ENCODE measurements at regions not wholly inside any gene's neighbourhood (a gene's known extent, or its start where the extent isn't known, plus 50 kb on each side); places are given as distances from the start of the nearest gene placed in this dataset.

DNA sequence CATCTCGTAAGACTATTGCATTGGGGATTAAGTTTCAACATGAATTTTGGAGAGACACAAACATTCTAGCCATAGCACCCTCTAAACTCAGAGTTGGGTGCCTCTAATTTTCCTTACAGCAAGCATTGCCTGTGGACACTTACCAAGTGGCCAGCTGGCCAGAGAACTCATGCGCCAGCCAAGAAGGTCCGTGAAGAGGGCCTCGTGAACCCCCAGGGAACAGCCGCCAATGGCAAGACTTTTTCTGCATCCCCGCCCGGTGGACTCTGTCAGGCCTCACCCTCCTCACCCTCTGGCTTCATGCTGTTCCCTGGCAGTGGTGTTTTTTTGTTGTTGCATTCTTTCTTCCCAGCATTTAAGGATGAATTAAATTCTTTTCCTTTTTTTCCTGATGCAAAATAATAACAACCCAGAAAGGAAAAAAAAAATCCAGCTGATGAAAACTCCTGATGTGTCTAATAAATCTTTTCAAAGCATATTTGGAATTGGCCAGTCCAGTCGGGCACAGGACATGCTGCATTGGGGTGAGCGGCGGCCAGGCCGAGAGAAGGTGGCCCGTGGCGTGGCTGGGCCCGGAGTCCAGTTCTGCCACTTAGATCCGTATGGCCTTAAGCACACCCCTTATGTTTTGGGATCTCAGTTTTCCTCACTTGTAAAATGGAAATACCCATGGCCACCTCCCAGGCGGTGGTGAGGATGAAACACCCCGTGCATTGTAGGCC is 191.9 kb upstream of the DIO3 start:
- no peaks in the 10 kb centered on the region for H3K36me3 Mint-ChIP-seq (ENCODE audit: low read depth, unreplicated experiment)
- Histone ChIP-seq H4K20me1 (ENCODE audit: insufficient read depth, low read length) (no peaks in the 10 kb centered on the region), H3K4me1 (ENCODE audit: insufficient read depth, low read length) (no peaks in the 10 kb centered on the region), H3K27ac (ENCODE audit: low read depth, low read length) (no peak overlapping the region), H3K9me3 (ENCODE audit: insufficient read depth, low read depth, low read length) (no peaks in the 10 kb centered on the region), H3K4me3 (ENCODE audit: insufficient read depth, low read depth, low read length) (no peak overlapping the region), H3K4me2 (ENCODE audit: low read length) (no peak overlapping the region), H3K27me3 (ENCODE audit: insufficient read depth, low read length) (no peaks in the 10 kb centered on the region), H3K9ac (ENCODE audit: low read length) (no peak overlapping the region), H3K36me3 (ENCODE audit: insufficient read depth, low read length) (no peaks in the 10 kb centered on the region), H3K79me2 (ENCODE audit: insufficient read depth, low read length) (no peaks in the 10 kb centered on the region), H2AFZ (ENCODE audit: low read depth, low read length) (no peak overlapping the region)
- peaks cover 3% of the 10 kb centered on the region for H3K9me3 Mint-ChIP-seq (ENCODE audit: unreplicated experiment)
- DNase-seq (ENCODE audit: low read depth) (no peak), FAIRE-seq (no peak)
- no peaks in the 10 kb centered on the region for H3K4me1 Mint-ChIP-seq (ENCODE audit: low read depth, unreplicated experiment)
- H3K27me3 Mint-ChIP-seq (ENCODE audit: low read depth, unreplicated experiment), result peaks cover 36% of the 10 kb centered on the region
- no peak overlapping the region for H3K4me3 Mint-ChIP-seq (ENCODE audit: unreplicated experiment)
- TF ChIP-seq EZH2 (IDR thresholded peaks at IDR 0.05; ENCODE audit: insufficient read depth, low read length), result no peak
- TF ChIP-seq CTCF (IDR thresholded peaks at IDR 0.05; ENCODE audit: insufficient read depth, low read depth, low read length), result no peak
- H3K27ac Mint-ChIP-seq (ENCODE audit: unreplicated experiment), result no peak overlapping the region

DNA sequence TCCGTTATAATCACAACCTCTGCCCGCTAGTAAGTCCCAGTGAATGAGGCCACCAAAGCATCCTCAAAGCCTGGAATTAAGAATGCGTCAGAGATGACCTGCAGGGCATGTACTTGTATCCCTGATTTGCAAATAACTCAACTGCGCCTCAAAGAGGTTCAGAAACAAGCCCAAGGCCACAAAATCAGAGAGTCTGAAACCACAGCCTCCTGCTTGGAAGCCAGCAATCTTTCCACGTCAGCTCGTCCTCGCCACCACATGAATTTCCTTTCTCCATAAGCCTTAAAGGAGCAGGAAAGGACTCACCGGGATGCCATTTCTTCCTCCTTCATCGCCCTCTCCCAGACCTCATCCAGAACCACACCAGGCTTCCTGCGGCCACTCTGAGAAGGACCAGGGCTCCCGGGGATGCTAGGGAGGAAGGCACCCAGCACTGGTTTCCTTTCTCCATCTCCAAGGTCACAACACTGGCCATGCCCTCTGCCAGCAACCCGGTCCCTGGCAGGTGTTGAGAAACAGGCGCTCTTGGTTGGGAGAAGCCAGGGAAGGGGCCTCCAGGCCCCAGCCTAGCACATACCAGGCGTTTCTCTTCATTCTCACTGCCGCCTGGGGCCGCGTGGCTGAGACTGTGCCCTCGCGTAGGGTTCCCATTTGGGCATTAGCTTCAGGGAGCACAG is 191.2 kb upstream of the DIO3 start:
- Histone ChIP-seq H3K4me3 (ENCODE audit: insufficient read depth, low read depth, low read length) (no peak overlapping the region), H2AFZ (ENCODE audit: low read depth, low read length) (no peak overlapping the region), H3K9ac (ENCODE audit: low read length) (no peak overlapping the region), H3K4me1 (ENCODE audit: insufficient read depth, low read length) (no peaks in the 10 kb centered on the region), H3K36me3 (ENCODE audit: insufficient read depth, low read length) (no peaks in the 10 kb centered on the region), H3K27me3 (ENCODE audit: insufficient read depth, low read length) (no peaks in the 10 kb centered on the region), H4K20me1 (ENCODE audit: insufficient read depth, low read length) (no peaks in the 10 kb centered on the region), H3K4me2 (ENCODE audit: low read length) (no peak overlapping the region), H3K79me2 (ENCODE audit: insufficient read depth, low read length) (no peaks in the 10 kb centered on the region), H3K27ac (ENCODE audit: low read depth, low read length) (no peak overlapping the region), H3K9me3 (ENCODE audit: insufficient read depth, low read depth, low read length) (no peaks in the 10 kb centered on the region)
- TF ChIP-seq EZH2 (IDR thresholded peaks at IDR 0.05; ENCODE audit: insufficient read depth, low read length), result no peak
- no peak for TF ChIP-seq CTCF (IDR thresholded peaks at IDR 0.05; ENCODE audit: insufficient read depth, low read depth, low read length)
- Mint-ChIP-seq H3K36me3 (ENCODE audit: low read depth, unreplicated experiment) (no peaks in the 10 kb centered on the region), H3K27me3 (ENCODE audit: low read depth, unreplicated experiment) (peaks cover 38% of the 10 kb centered on the region), H3K27ac (ENCODE audit: unreplicated experiment) (no peak overlapping the region), H3K4me1 (ENCODE audit: low read depth, unreplicated experiment) (no peaks in the 10 kb centered on the region), H3K9me3 (ENCODE audit: unreplicated experiment) (peaks cover 3% of the 10 kb centered on the region), H3K4me3 (ENCODE audit: unreplicated experiment) (no peak overlapping the region)
- DNase-seq (ENCODE audit: low read depth), result no peak
- FAIRE-seq, result no peak

Data from astrocyte (in vitro differentiated cells and primary cell).